K562 (cell line): ENCODE measurements at regions not wholly inside any gene's neighbourhood (a gene's known extent, or its start where the extent isn't known, plus 50 kb on each side); places are given as distances from the start of the nearest gene placed in this dataset.

Experiments used
- ZNF143 ChIP-seq: sonication (generic); formaldehyde crosslinking; IDR thresholded peaks from 2 replicates; pipeline ENCODE4 v1.9.0; 2022; ENCODE audit warnings: mild to moderate bottlenecking, missing genetic modification reagents
- ZNF707 ChIP-seq: fragments of 250-450 bp; sonication (Bioruptor Pico); conservative IDR thresholded peaks from 2 replicates; pipeline ENCODE4 v1.8.0; 2022; ENCODE audit warnings: inconsistent platforms, mild to moderate bottlenecking, moderate library complexity
- TF ChIP-seq, protein P1 (sequence below): fragments of 250-450 bp; sonication (Bioruptor Pico); IDR thresholded peaks from 2 replicates; pipeline ENCODE4 v1.5.0; 2022; ENCODE audit warnings: mild to moderate bottlenecking

DNA sequence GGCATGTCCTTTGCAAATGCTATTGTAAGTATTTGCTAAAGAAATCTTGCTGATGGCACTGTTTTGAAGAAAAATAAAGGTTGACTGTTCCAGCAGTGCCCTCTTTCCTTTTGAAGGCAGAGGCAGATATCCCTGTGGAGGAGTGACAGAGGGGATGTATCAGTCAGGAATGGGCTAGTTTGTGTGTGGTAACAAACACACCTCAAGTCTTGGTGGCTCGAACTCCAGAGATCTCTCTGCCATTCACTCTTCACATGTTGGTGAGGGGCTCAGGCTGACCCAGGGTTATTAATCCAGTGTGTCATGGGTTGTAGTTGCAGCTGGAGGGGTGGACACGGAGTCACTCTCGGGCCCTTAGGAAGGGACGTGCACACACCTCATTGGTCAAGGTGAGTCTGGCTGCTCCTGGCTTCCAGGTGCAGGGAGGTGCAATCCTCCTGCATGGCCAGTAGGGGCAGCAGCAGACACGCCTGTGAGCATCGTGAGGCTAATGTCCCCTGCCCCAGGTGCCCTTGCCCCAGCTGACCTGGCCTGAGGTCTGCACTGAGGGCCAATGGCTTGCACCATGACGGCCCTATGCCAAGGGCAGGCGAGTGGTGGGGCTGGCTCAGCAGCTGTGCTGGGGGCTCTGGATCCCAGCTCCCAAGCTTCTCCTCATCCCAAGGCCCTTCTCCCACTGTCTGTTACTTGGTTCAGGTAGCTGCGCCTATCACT lies 146.5 kb downstream of the ASB1 start:
- TF ChIP-seq, protein P1, sequence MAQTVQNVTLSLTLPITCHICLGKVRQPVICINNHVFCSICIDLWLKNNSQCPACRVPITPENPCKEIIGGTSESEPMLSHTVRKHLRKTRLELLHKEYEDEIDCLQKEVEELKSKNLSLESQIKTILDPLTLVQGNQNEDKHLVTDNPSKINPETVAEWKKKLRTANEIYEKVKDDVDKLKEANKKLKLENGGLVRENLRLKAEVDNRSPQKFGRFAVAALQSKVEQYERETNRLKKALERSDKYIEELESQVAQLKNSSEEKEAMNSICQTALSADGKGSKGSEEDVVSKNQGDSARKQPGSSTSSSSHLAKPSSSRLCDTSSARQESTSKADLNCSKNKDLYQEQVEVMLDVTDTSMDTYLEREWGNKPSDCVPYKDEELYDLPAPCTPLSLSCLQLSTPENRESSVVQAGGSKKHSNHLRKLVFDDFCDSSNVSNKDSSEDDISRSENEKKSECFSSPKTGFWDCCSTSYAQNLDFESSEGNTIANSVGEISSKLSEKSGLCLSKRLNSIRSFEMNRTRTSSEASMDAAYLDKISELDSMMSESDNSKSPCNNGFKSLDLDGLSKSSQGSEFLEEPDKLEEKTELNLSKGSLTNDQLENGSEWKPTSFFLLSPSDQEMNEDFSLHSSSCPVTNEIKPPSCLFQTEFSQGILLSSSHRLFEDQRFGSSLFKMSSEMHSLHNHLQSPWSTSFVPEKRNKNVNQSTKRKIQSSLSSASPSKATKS, result no peak
- TF ChIP-seq ZNF707 (no peak), ZNF143 (CRISPR knock-in tag) (no peak)
